ENCODE measurements at regions not wholly inside any gene's neighbourhood (a gene's known extent, or its start where the extent isn't known, plus 50 kb on each side); places are given as distances from the start of the nearest gene placed in this dataset.

DNA sequence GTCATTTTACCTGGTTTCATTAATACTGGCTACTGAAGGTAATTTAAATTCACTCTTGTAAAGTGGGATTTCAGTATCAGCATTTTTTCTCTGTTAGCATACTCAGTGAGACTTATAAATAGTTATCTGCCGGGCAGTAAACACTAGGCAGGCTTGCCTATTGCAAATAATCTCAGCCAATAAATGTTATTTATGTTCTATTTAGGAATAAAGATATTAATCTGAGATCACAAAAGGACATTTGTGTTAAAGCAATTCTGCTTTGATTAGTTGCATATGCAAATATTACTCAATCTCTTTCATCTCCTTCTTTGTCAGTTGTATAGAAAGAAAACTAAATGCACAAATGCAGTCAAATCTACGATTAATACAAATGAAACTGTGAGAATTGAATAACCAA is 827.8 kb downstream of the TLE4 start:
- Mint-ChIP-seq H3K4me1 (no peaks in the 10 kb centered on the region), H3K27ac (no peak overlapping the region), H3K9me3 (peaks cover 0 to 6% (median 2%) of the 10 kb centered on the region in 11 donors), H3K36me3 (no peaks in the 10 kb centered on the region), H3K27me3 (no peaks in the 10 kb centered on the region), H3K4me3 (no peak overlapping the region)
- Histone ChIP-seq H3K4me1 (ENCODE audit: control insufficient read depth in 2 of 2, insufficient read depth in 2 of 2, low read length in 2 of 2) (no peaks in the 10 kb centered on the region), H3K4me3 (ENCODE audit: low read length) (no peak overlapping the region), H3K27me3 (ENCODE audit: control insufficient read depth in 2 of 2, insufficient read depth in 2 of 2, low read length in 2 of 2) (no peaks in the 10 kb centered on the region), H3K36me3 (ENCODE audit: control insufficient read depth in 2 of 3, insufficient read depth in 3 of 3, low read length in 3 of 3) (no peaks in the 10 kb centered on the region), H3K9me3 (ENCODE audit: control insufficient read depth in 2 of 3, low read length in 3 of 3) (no peaks in the 10 kb centered on the region), H3K27ac (ENCODE audit: low read depth, low read length) (no peak overlapping the region)
- DNase-seq: no peak
- no peak for ATAC-seq
- CTCF ChIA-PET: interaction anchor here (0.7 kb wide), 1 partner anchor 32 kb away, joined by 3 read pairs; no protein-coding TSS in a partner anchor
- intact Hi-C loops (cut with micrococcal nuclease): no loop called here
- POLR2A ChIA-PET: no interaction called here

DNA sequence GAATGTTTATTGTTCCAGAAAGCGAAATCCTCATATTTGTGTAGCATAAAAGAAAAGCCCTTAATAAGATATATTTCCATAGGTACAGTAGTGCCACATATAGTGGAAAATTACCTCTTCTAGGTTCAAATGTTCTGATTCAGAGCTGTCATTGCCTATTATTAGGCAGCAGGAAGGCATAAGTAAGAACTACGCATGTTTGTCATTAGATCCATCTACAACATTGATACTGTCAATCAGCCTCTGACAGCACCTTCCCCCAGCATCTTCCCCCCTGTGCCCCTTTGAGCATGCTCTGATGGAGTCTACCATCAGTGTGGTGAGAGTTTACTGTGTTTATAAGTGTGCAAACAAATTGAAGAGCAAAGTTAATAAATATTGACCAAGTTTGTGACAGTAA is 816.1 kb downstream of the TLE4 start:
- Mint-ChIP-seq H3K4me1 (no peaks in the 10 kb centered on the region), H3K36me3 (no peaks in the 10 kb centered on the region), H3K27ac (no peak overlapping the region), H3K9me3 (peaks cover 0 to 6% (median 4%) of the 10 kb centered on the region in 11 donors), H3K27me3 (no peaks in the 10 kb centered on the region), H3K4me3 (no peak overlapping the region)
- DNase-seq (no peak), ATAC-seq (no peak)
- Histone ChIP-seq H3K36me3 (ENCODE audit: control insufficient read depth in 2 of 3, insufficient read depth in 3 of 3, low read length in 3 of 3) (no peaks in the 10 kb centered on the region), H3K9me3 (ENCODE audit: control insufficient read depth in 2 of 3, low read length in 3 of 3) (no peaks in the 10 kb centered on the region), H3K4me1 (ENCODE audit: control insufficient read depth in 2 of 2, insufficient read depth in 2 of 2, low read length in 2 of 2) (no peaks in the 10 kb centered on the region), H3K27ac (ENCODE audit: low read depth, low read length) (no peak overlapping the region), H3K27me3 (ENCODE audit: control insufficient read depth in 2 of 2, insufficient read depth in 2 of 2, low read length in 2 of 2) (no peaks in the 10 kb centered on the region), H3K4me3 (ENCODE audit: low read length) (no peak overlapping the region)
- intact Hi-C loops (cut with micrococcal nuclease): no loop called here
- ChIA-PET POLR2A (no interaction called here), CTCF (no interaction called here)

DNA sequence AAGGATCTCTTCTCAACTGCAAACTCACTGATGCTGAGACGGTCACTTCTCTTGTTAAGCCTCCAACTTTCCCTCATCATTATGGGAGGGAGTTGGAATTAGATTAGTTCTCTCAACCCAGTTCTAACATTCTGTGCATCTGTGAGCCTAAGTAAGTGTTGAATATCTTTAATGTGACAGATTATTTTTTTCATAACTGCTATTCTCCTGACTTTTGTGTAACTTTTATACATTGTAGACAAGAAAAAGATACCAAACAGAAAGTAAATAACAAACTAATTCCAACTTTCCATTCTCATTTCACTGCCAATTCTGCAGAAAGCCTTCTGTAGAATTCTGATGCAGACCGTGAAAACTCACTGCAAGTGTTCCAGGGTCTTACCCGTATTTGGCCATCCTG is 813.5 kb downstream of the TLE4 start:
- ATAC-seq: no peak
- H3K9me3 Mint-ChIP-seq: peaks cover 0 to 6% (median 0%) of the 10 kb centered on the region in 11 donors
- no peaks in the 10 kb centered on the region for H3K27me3 Mint-ChIP-seq
- DNase-seq: no peak
- intact Hi-C loops (cut with micrococcal nuclease): no loop called here
- H3K27ac Mint-ChIP-seq: no peak overlapping the region
- CTCF ChIA-PET: no interaction called here
- no peaks in the 10 kb centered on the region for H3K4me1 Mint-ChIP-seq
- no peak overlapping the region for H3K4me3 Mint-ChIP-seq
- H3K36me3 Mint-ChIP-seq: no peaks in the 10 kb centered on the region
- Histone ChIP-seq H3K4me1 (ENCODE audit: control insufficient read depth in 2 of 2, insufficient read depth in 2 of 2, low read length in 2 of 2) (no peaks in the 10 kb centered on the region), H3K4me3 (ENCODE audit: low read length) (no peak overlapping the region), H3K27me3 (ENCODE audit: control insufficient read depth in 2 of 2, insufficient read depth in 2 of 2, low read length in 2 of 2) (no peaks in the 10 kb centered on the region), H3K36me3 (ENCODE audit: control insufficient read depth in 2 of 3, insufficient read depth in 3 of 3, low read length in 3 of 3) (no peaks in the 10 kb centered on the region), H3K27ac (ENCODE audit: low read depth, low read length) (no peak overlapping the region), H3K9me3 (ENCODE audit: control insufficient read depth in 2 of 3, low read length in 3 of 3) (no peaks in the 10 kb centered on the region)
- POLR2A ChIA-PET: no interaction called here

DNA sequence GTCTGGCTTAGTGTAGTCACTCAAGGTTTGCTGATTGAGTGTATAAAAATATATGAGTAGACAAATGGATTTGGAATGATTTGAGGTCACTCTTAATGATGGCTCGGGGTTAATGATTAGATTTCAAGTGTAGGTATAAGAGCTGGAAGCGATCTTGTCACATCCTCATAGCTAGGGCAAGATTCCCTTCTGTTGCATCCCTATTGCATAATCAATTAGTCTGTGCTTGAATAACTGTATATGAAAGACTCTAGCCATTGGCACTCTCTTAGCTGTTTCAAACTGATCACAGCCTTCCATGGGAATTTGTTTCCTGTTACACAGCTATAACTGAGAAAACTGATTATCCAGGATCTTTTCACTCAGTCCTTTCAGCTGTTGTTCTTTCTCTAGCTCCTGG is 811.6 kb downstream of the TLE4 start:
- Histone ChIP-seq H3K27ac (ENCODE audit: low read depth, low read length) (no peak overlapping the region), H3K27me3 (ENCODE audit: control insufficient read depth in 2 of 2, insufficient read depth in 2 of 2, low read length in 2 of 2) (no peaks in the 10 kb centered on the region), H3K9me3 (ENCODE audit: control insufficient read depth in 2 of 3, low read length in 3 of 3) (no peaks in the 10 kb centered on the region), H3K36me3 (ENCODE audit: control insufficient read depth in 2 of 3, insufficient read depth in 3 of 3, low read length in 3 of 3) (no peaks in the 10 kb centered on the region), H3K4me1 (ENCODE audit: control insufficient read depth in 2 of 2, insufficient read depth in 2 of 2, low read length in 2 of 2) (no peaks in the 10 kb centered on the region), H3K4me3 (ENCODE audit: low read length) (no peak overlapping the region)
- no peaks in the 10 kb centered on the region for H3K36me3 Mint-ChIP-seq
- H3K4me1 Mint-ChIP-seq: no peaks in the 10 kb centered on the region
- ChIA-PET POLR2A (no interaction called here), CTCF (no interaction called here)
- no peak overlapping the region for H3K4me3 Mint-ChIP-seq
- no peak for DNase-seq
- intact Hi-C loops (cut with micrococcal nuclease): no loop called here
- no peak overlapping the region for H3K27ac Mint-ChIP-seq
- no peak for ATAC-seq
- peaks cover 0 to 5% (median 0%) of the 10 kb centered on the region in 11 donors for H3K9me3 Mint-ChIP-seq
- H3K27me3 Mint-ChIP-seq: no peaks in the 10 kb centered on the region

DNA sequence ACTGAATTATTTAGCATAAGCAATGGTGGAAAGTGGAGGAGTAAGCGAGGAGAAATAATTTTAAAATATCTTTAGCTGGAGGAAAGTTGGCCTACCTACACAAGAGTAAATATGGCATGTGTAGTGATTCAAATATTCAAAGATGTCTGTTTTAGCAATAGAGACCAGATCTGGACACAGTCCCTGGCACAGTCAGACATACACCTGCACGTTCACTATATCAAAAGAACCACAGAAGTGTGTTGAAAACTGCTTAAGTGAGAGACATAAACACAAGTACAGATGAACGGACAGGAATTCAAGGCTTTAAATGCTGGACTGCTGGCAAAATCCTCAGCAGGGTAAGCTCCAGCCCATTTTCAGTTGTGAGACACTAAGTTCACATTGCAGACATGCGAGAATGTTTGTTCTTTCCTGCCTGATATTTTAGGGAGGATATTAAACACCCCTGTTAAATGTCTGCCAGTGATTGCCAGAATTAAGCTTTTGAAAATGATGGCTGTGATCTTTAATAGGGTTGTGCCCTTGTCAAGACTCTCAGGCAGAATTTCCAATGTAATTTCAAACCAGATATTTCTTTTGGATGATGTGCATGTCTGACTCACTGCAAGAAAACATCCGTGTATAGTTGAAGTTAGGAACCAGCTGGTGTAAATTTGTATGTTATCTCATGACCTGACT is 810.6 kb downstream of the TLE4 start:
- no peak overlapping the region for H3K4me3 Mint-ChIP-seq
- Histone ChIP-seq H3K27me3 (ENCODE audit: control insufficient read depth in 2 of 2, insufficient read depth in 2 of 2, low read length in 2 of 2) (no peaks in the 10 kb centered on the region), H3K4me1 (ENCODE audit: control insufficient read depth in 2 of 2, insufficient read depth in 2 of 2, low read length in 2 of 2) (no peaks in the 10 kb centered on the region), H3K9me3 (ENCODE audit: control insufficient read depth in 2 of 3, low read length in 3 of 3) (no peaks in the 10 kb centered on the region), H3K27ac (ENCODE audit: low read depth, low read length) (no peak overlapping the region), H3K36me3 (ENCODE audit: control insufficient read depth in 2 of 3, insufficient read depth in 3 of 3, low read length in 3 of 3) (no peaks in the 10 kb centered on the region), H3K4me3 (ENCODE audit: low read length) (no peak overlapping the region)
- intact Hi-C loops (cut with micrococcal nuclease): no loop called here
- no peak for DNase-seq
- ChIA-PET POLR2A (no interaction called here), CTCF (no interaction called here)
- H3K27ac Mint-ChIP-seq: no peak overlapping the region
- no peaks in the 10 kb centered on the region for H3K27me3 Mint-ChIP-seq
- H3K4me1 Mint-ChIP-seq: no peaks in the 10 kb centered on the region
- peaks cover 0 to 7% (median 0%) of the 10 kb centered on the region in 11 donors for H3K9me3 Mint-ChIP-seq
- ATAC-seq: no peak
- no peaks in the 10 kb centered on the region for H3K36me3 Mint-ChIP-seq

GRCh38 chr9:80380301-80380700 is 808.5 kb downstream of the TLE4 start:
- no peaks in the 10 kb centered on the region for H3K4me1 Mint-ChIP-seq
- no peaks in the 10 kb centered on the region for H3K27me3 Mint-ChIP-seq
- CTCF ChIA-PET: no interaction called here
- Histone ChIP-seq H3K36me3 (ENCODE audit: control insufficient read depth in 2 of 3, insufficient read depth in 3 of 3, low read length in 3 of 3) (no peaks in the 10 kb centered on the region), H3K4me3 (ENCODE audit: low read length) (no peak overlapping the region), H3K27me3 (ENCODE audit: control insufficient read depth in 2 of 2, insufficient read depth in 2 of 2, low read length in 2 of 2) (no peaks in the 10 kb centered on the region), H3K4me1 (ENCODE audit: control insufficient read depth in 2 of 2, insufficient read depth in 2 of 2, low read length in 2 of 2) (no peaks in the 10 kb centered on the region), H3K9me3 (ENCODE audit: control insufficient read depth in 2 of 3, low read length in 3 of 3) (no peaks in the 10 kb centered on the region), H3K27ac (ENCODE audit: low read depth, low read length) (no peak overlapping the region)
- ATAC-seq: no peak
- H3K27ac Mint-ChIP-seq: no peak overlapping the region
- H3K36me3 Mint-ChIP-seq: no peaks in the 10 kb centered on the region
- no peak for DNase-seq
- H3K9me3 Mint-ChIP-seq: peaks cover 0 to 7% (median 0%) of the 10 kb centered on the region in 11 donors
- POLR2A ChIA-PET: no interaction called here
- no peak overlapping the region for H3K4me3 Mint-ChIP-seq
- intact Hi-C loops (cut with micrococcal nuclease): no loop called here

GRCh38 chr9:80378669-80379293 is 807.0 kb downstream of the TLE4 start:
- Histone ChIP-seq H3K27ac (ENCODE audit: low read depth, low read length) (no peak overlapping the region), H3K36me3 (ENCODE audit: control insufficient read depth in 2 of 3, insufficient read depth in 3 of 3, low read length in 3 of 3) (no peaks in the 10 kb centered on the region), H3K4me3 (ENCODE audit: low read length) (no peak overlapping the region), H3K9me3 (ENCODE audit: control insufficient read depth in 2 of 3, low read length in 3 of 3) (no peaks in the 10 kb centered on the region), H3K4me1 (ENCODE audit: control insufficient read depth in 2 of 2, insufficient read depth in 2 of 2, low read length in 2 of 2) (no peaks in the 10 kb centered on the region), H3K27me3 (ENCODE audit: control insufficient read depth in 2 of 2, insufficient read depth in 2 of 2, low read length in 2 of 2) (no peaks in the 10 kb centered on the region)
- intact Hi-C loops (cut with micrococcal nuclease): no loop called here
- Mint-ChIP-seq H3K9me3 (peaks cover 0 to 8% (median 0%) of the 10 kb centered on the region in 11 donors), H3K4me1 (no peaks in the 10 kb centered on the region), H3K27ac (no peak overlapping the region), H3K27me3 (no peaks in the 10 kb centered on the region), H3K36me3 (no peaks in the 10 kb centered on the region), H3K4me3 (no peak overlapping the region)
- ChIA-PET POLR2A (no interaction called here), CTCF (no interaction called here)
- no peak for ATAC-seq
- no peak for DNase-seq

Measured in naive thymus-derived CD4-positive, alpha-beta T cell (primary cell).